Endodermal cell (in vitro differentiated cells): ENCODE measurements at regions not wholly inside any gene's neighbourhood (a gene's known extent, or its start where the extent isn't known, plus 50 kb on each side); places are given as distances from the start of the nearest gene placed in this dataset.

Experiments
- DNase-seq: peaks from one replicate; pipeline ENCODE4 v3.0.0-alpha.2; 2017
- H3K27ac ChIP-seq: 2 replicates; pipeline ENCODE4 v1.5.1; 2013; ENCODE audit warnings: mild to moderate bottlenecking, low read depth, low read length, moderate library complexity
- H3K27me3 ChIP-seq: 2 replicates; pipeline ENCODE4 v1.6.1; 2013; ENCODE audit warnings: mild to moderate bottlenecking, low read length, moderate library complexity; ENCODE audit not compliant: insufficient read depth, control insufficient read depth, poor library complexity, severe bottlenecking
- H3K36me3 ChIP-seq: 2 replicates; pipeline ENCODE4 v1.7.0; 2013; ENCODE audit warnings: mild to moderate bottlenecking, low read length, moderate library complexity; ENCODE audit not compliant: control insufficient read depth, insufficient read depth
- H3K4me1 ChIP-seq: one replicate; pipeline ENCODE4 v1.7.0; 2013; ENCODE audit warnings: low read length; ENCODE audit not compliant: control insufficient read depth, insufficient read depth
- H3K4me3 ChIP-seq: 2 replicates; pipeline ENCODE4 v1.5.1; 2013; ENCODE audit warnings: mild to moderate bottlenecking, low read length, moderate library complexity
- H3K9ac ChIP-seq: 2 replicates; pipeline ENCODE4 v1.6.1; 2013; ENCODE audit warnings: mild to moderate bottlenecking, low read length, moderate library complexity; ENCODE audit not compliant: poor library complexity, severe bottlenecking; ENCODE audit errors: extremely low read depth
- H3K9me3 ChIP-seq: 2 replicates; pipeline ENCODE4 v1.6.1; 2013; ENCODE audit warnings: mild to moderate bottlenecking, low read length, moderate library complexity; ENCODE audit not compliant: control insufficient read depth
- H3K27ac Mint-ChIP-seq: 2 replicates; pipeline ENCODE4 v1.8.0; 2020; ENCODE audit warnings: mixed read lengths
- H3K27me3 Mint-ChIP-seq: 2 replicates; pipeline ENCODE4 v1.8.0; 2021; ENCODE audit warnings: mild to moderate bottlenecking, mixed read lengths; ENCODE audit not compliant: insufficient read depth
- H3K36me3 Mint-ChIP-seq: 2 replicates; pipeline ENCODE4 v1.8.0; 2020; ENCODE audit warnings: low read depth, mixed read lengths
- H3K4me1 Mint-ChIP-seq: 2 replicates; pipeline ENCODE4 v1.8.0; 2020; ENCODE audit warnings: mixed read lengths
- H3K4me3 Mint-ChIP-seq: 2 replicates; pipeline ENCODE4 v1.8.0; 2020; ENCODE audit warnings: mild to moderate bottlenecking, moderate library complexity, mixed read lengths
- H3K9me3 Mint-ChIP-seq: 2 replicates; pipeline ENCODE4 v1.8.0; 2020; ENCODE audit warnings: mild to moderate bottlenecking, mixed read lengths
- CTCF ChIP-seq: fragments of 200-600 bp; sonication (generic); conservative IDR thresholded peaks from 2 replicates; pipeline ENCODE4 v1.5.0; 2021; ENCODE audit warnings: antibody characterized with exemption, mild to moderate bottlenecking
- WGBS, 2 experiments: methylation state at CpG; one replicate each; pipeline versions ENCODE4 v1.1.5 to v1.1.7; 2013; ENCODE audit warnings: missing lambda C conversion rate in 2 of 2, mixed read lengths in 1 of 2; ENCODE audit not compliant: insufficient coverage in 1 of 2, insufficient read length in 1 of 2; 5-methylcytosine and 5-hydroxymethylcytosine counted together

- Histone ChIP-seq H3K27me3 (no peaks in the 10 kb centered on the region), H3K27ac (no peak overlapping the region), H3K9ac (no peak overlapping the region), H3K36me3 (no peaks in the 10 kb centered on the region), H3K4me1 (no peaks in the 10 kb centered on the region), H3K9me3 (peaks cover 14% of the 10 kb centered on the region), H3K4me3 (no peak overlapping the region)
- Mint-ChIP-seq H3K27me3 (no peaks in the 10 kb centered on the region), H3K9me3 (peaks cover 13% of the 10 kb centered on the region), H3K27ac (no peak overlapping the region), H3K36me3 (peaks cover 5% of the 10 kb centered on the region), H3K4me3 (no peak overlapping the region), H3K4me1 (no peaks in the 10 kb centered on the region)
- TF ChIP-seq CTCF = no peak
- no peak for DNase-seq
- 94% methylated on average over 1 of the region's 1 CpG; no CpG with 5 or more reads in 1 of the 2 experiments for WGBS, 2 experiments
These were observed 452.4 kb downstream of the KCNH5 start for GRCh38 chr14:62592877-62593276.

GRCh38 chr14:62597143-62597542 lies 448.1 kb downstream of the KCNH5 start:
- Histone ChIP-seq H3K4me3 (no peak overlapping the region), H3K27ac (no peak overlapping the region), H3K9me3 (peaks cover 19% of the 10 kb centered on the region), H3K27me3 (no peaks in the 10 kb centered on the region), H3K9ac (no peak overlapping the region), H3K36me3 (no peaks in the 10 kb centered on the region), H3K4me1 (no peaks in the 10 kb centered on the region)
- Mint-ChIP-seq H3K36me3 (peaks cover 5% of the 10 kb centered on the region), H3K27me3 (no peaks in the 10 kb centered on the region), H3K27ac (no peak overlapping the region), H3K4me1 (no peaks in the 10 kb centered on the region), H3K9me3 (peaks cover 21% of the 10 kb centered on the region), H3K4me3 (no peak overlapping the region)
- WGBS, 2 experiments = 100% methylated on average over 1 of the region's 1 CpG; no CpG with 5 or more reads in 1 of the 2 experiments
- TF ChIP-seq CTCF = no peak
- DNase-seq = no peak

- Mint-ChIP-seq H3K9me3 (peaks cover 24% of the 10 kb centered on the region), H3K36me3 (peaks cover 8% of the 10 kb centered on the region), H3K4me1 (peaks cover 6% of the 10 kb centered on the region), H3K27me3 (no peaks in the 10 kb centered on the region), H3K27ac (no peak overlapping the region), H3K4me3 (no peak overlapping the region)
- Histone ChIP-seq H3K27ac (no peak overlapping the region), H3K4me3 (no peak overlapping the region), H3K4me1 (peaks cover 6% of the 10 kb centered on the region), H3K27me3 (no peaks in the 10 kb centered on the region), H3K9ac (no peak overlapping the region), H3K36me3 (no peaks in the 10 kb centered on the region), H3K9me3 (peaks cover 19% of the 10 kb centered on the region)
- WGBS, 2 experiments = 96 to 100% methylated on average over 1 to 2 of the region's 2 CpGs
- TF ChIP-seq CTCF = no peak
- no peak for DNase-seq
These were observed 445.5 kb downstream of the KCNH5 start for GRCh38 chr14:62599616-62600385.
